ENCODE measurements at regions not wholly inside any gene's neighbourhood (a gene's known extent, or its start where the extent isn't known, plus 50 kb on each side); places are given as distances from the start of the nearest gene placed in this dataset.
A peak's percentile ranks its signal among the peaks of the same experiment; 100 is the strongest.
"Not testable (repeated sequence)": the region's sequence is repeated elsewhere in the genome, so short reads cannot be mapped to it uniquely, and the experiment has no call there.

DNA sequence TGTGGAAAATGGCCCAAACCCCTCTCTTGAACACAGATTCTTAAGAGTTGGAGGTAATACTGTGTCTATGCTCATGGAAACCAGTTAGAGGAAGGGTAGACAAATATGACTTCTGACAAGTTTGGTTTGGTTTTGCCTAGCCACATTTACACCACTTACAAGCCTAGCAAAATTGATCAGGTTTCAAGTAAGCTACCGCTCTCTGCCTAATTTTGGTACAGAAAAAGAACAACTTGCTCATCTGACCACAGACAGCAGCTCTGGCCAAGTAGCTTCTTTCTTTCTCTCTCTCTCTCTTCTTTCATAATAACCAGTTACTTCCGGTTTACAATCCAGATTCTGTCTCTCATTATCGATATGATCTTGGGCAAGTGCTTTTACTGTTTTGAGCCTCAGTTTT, 260.0 kb downstream of the GLUD2 start:
- DNase-seq, result no peak

DNA sequence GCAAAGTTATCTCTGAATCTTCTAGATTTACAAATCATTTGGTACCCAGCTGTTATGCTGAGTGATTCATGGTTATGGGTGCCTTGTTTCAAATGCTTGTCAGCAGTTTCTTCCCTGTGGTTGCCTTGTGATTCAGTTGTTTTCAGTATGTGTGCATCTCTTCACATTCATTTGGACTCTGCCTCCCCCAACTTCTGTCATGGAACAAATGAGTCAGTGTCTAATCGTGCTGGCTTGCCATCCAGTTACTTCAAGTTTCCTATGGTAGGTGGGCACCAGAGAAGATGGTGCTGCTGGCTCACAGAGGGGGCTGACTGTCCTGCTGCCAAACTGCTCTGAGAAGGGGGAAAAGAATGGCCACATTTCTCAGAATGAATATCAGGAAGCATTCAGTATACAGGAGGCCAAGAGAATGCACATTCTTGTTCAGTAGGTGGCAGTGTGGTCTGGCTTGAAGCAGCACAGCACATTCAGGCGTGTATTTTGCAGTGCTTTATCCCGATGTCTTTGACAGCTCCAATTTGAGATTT, 260.9 kb downstream of the GLUD2 start:
- peak; percentile 1 for DNase-seq

DNA sequence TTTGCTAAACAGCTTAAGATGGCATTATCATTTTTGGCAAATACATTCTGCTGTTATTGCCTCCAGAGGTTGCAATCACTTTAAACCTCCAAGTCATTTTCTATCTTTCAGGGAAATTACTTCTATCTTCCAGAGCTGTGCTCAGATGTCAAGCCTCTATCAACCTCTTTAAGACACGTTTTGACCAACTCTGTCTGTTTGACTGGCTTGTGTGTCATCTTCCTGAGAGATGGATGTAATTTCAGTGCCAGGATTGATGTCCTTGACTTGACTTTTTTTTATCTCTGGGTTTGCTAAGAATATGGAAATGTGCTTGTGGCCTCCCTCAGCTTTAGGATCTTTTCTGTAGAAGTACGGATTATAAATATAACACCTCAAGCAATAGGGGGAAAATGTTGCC, 263.4 kb downstream of the GLUD2 start:
- DNase-seq, result no peak

DNA sequence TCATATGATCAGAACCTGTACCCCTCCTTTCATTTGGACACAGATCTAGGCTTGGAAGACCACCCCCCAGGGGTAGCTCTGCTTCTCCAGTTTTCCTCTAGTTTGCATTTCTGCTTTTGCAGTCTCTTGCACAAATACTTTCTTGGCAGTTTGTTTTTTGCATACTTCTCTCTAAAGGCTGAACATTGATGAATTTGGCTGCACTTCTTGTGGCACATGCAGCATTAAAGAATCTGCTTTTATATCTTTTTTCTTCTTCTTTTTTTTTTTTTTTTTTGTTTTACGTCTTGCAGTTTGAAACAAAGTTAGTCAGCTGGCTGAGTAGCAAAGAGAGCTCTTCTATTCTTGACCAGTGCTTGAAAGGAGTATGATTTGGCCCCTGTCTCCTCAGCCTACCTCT, 273.0 kb downstream of the GLUD2 start:
- no peak for DNase-seq

DNA sequence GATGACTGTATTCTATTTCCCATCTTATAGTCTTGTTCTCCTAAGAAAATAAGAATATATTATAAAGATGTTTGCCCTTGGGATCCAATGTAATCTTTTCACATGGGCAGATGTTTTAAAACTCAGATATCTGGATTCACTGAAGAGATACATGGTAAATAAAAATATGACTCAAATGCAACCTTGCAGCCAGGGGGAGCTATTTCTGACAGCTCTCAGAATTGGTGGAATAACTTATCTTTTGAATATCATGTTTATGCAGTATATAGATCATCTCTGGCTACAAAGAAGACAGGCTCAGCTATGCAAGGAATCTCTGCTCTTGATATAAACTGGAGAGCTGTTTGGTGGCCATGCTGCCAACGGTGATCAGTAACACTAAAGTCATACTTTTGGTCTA, 274.7 kb downstream of the GLUD2 start:
- DNase-seq, result no peak

DNA sequence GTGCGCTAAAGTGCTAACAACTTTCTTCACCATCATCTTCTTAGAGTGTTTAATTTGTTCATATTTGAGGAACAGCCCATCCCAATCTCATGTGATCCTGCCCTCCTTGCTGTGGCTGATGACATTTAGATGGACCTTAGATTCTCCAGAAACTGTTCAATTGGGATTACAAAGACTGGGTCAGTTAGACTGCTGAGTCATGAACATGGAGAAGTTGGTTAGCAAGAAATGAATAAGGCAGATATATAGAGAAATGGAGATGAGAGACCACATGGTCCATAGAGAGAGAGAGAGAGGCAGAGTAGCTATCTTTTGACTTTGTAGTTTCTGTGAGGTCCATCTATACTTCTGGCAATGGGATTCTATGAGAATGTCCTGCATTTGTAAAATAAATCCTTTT, 275.9 kb downstream of the GLUD2 start:
- DNase-seq, result no peak

DNA sequence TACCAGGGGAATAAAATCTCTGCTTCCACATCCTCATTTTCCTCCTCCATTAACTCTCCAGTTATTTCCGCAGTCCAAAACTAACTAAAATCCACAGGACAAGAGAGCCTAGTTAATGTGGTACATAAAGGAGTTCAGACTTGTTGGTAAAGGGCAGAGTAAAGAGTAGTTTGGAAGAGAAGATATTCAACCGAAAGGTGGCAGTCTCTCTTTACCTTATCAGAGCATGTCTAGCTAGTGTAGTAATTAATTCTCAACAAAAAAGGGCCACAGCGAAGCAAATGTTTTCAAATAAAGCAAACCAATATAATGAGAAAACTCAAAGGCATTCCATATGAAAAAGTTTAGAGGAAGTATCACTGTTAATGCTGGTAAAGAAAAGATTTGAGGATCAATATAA, 286.5 kb downstream of the GLUD2 start:
- no peak for DNase-seq

DNA sequence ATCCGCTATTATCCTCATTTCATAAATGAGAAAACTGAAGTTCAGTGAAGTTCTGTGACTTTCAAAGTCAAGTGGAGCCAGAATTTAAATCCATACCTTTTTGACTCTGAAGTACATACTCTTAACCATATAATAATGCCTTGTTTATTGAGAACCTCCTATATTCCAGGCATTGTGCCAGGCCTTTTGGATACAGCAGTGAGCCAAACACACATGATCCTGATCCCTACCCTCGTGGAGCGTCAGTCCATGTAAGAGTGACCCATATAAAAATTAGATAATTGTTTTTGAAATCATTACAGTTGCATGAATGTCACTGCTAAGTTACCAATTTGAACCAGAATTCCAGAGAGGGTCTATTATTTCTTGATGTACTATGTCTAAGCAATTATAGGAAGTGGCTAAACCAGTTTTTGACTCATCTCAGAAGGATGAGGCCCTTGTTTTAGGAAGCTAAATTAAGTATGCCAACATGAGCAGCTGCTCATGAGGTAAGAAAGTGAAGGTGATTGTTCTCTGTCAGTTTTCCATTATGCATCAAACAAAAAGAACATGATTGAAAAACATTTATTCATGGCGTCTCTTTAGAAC, 289.5 kb downstream of the GLUD2 start:
- no peak for DNase-seq

DNA sequence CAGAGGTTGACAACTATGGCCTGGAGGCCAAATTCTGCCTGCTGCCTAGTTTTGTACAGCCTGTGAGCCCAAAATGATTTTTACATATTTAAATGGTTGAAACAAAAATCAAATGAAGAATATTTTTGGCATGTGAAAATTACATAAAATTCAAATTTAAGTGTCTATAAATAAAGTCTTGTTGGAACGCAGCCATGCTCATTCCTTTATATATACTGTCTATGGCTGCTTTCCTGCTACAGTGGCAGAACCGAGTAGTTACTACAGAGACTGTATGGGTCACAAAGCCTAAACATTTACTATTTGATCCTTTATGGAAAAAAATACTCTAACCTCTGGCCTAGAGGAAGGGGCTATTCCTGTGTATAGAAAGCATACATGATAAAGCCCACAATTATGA, 290.4 kb downstream of the GLUD2 start:
- no peak for DNase-seq

DNA sequence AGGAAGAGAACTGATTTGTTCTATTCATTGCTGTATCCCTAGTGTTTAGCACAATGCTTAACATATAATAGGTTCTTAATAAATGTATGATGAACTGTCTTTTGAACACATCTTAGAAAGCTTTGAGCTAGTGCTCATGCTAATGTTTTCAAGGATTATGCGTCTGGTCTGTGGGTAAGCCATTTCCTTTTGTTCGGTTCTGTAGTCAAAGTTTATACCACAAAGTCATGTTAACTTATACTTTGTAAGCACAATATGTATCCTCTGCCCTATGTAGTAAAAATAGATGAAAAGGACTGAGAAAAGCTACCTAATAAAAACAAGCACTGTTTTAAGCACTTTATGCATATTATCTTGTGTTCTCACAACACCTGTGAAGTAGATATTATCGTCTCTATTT, 301.9 kb downstream of the GLUD2 start:
- DNase-seq, result no peak

DNA sequence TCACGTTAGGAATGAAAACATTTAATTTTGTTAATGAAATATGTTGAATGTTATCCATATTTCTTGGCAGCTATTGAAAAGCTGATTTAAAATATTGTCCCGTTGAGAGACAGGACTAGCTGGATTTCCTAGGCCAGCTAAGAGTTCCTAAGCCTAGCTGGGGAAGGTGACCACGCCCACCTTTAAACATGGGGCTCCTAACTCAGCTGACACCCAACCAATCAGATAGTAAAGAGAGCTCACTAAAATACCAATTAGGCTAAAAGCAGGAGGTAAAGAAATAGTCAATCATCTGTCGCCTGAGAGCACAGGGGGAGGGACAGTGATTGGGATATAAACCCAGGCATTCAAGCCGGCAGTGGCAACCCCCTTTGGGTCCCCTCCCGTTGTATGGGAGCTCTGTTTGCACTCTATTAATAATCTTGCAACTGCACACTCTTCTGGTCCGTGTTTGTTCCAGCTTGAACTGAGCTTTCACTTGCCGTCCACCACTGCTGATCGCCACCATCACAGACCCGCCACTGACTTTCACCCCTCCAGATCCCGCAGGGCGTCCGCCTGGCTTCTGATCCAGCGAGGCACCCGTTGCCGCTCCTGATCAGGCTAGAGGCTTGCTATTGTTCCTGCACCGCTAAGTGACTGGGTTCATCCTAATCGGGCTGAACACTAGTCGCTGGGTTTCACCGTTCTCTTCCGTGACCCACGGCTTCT, 308.9 kb downstream of the GLUD2 start:
- DNase-seq, result no peak

DNA sequence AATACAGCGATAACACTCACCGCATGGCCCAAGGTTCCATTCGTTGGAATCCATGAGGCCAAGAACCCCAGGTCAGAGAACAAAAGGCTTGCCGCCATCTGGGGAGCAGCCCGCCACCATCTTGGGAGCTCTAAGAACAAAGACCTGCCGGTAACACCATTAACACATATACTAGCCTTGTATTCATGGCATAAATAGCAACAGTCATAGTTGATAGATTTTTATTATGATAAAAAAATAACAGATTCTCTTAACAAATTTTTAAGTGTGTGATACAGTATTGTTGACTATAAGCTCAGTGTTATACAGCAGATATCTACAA, 309.4 kb downstream of the GLUD2 start:
- DNase-seq, result no peak

DNA sequence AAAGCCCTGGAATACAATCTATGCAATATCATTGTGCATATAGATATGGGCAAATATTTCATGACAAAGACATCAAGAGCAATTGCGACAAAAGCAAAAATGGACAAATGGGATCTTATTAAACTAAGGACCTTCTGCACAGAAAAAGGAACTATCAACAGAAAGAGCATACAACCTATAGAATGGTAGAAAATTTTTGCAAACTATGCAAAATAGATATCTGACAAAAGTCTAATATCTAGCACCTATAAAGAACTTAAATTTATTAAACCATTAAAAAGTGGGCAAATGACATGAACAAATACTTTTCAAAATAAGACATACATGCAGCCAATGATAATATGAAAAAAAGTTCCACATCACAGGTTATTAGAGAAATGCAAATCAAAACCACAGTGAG, 312.9 kb downstream of the GLUD2 start:
- no peak for DNase-seq

DNA sequence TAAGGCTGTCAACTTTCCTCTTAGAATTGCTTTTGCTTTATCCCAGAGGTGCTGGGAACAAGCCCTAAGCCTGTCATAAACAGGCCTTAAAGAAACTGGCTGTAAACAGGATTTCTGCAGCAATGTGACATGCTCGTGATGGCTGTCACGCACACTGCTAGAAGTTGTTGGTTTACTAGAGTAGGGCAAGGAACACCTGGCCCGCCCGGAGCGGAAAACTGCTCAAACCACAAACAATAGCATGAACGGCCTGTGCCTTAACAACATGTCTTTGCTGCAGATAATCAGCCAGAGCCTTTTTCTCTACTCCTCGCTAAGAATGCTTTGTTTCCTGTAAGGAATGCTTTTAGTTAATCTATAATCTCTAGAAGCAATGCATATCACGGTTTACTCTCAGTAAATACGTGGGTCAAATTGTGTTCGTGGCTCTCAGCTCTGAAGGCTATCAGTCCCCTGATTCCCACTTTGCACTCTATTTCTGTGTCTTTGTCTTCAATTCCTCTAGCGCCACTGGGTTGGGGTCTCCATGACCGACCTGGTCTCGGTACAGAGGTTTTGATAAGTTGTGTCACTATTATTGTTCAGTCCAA, 318.3 kb downstream of the GLUD2 start:
- no peak for DNase-seq

DNA sequence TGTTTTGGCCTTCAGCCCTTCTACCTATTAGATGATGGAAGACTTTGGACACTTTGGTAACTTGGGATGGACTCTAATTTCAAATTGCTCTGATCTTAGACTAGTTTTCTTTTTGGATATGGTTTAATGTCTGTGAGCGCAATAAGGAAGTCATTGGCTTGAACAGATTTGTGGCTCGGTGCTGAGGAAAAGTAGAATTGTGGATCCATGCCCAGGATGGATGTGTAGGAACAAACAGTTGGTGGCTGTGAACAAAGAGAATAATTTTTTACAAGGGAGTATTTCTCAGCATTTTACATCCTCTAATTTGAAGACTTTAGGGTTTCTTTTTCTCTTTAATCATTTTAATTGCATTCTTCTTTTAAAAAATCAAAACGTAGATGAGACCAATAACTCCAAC, 327.1 kb downstream of the GLUD2 start:
- DNase-seq, result no peak

DNA sequence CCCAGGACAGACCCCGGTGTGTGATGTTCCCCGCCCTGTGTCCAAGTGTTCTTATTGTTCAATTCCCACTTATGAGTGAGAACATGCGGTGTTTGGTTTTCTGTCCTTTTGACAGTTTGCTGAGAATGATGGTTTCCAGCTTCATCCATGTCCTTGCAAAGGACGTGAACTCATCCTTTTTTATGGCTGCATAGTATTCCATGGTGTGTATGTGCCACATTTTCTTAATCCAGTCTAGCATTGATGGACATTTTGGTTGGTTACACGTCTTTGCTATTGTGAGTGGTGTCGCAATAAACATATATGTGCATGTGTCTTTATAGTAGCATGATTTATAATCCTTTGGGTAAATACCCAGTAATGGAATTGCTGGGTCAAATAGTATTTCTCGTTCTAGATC, 334.5 kb downstream of the GLUD2 start:
- DNase-seq, result not testable (repeated sequence)

DNA sequence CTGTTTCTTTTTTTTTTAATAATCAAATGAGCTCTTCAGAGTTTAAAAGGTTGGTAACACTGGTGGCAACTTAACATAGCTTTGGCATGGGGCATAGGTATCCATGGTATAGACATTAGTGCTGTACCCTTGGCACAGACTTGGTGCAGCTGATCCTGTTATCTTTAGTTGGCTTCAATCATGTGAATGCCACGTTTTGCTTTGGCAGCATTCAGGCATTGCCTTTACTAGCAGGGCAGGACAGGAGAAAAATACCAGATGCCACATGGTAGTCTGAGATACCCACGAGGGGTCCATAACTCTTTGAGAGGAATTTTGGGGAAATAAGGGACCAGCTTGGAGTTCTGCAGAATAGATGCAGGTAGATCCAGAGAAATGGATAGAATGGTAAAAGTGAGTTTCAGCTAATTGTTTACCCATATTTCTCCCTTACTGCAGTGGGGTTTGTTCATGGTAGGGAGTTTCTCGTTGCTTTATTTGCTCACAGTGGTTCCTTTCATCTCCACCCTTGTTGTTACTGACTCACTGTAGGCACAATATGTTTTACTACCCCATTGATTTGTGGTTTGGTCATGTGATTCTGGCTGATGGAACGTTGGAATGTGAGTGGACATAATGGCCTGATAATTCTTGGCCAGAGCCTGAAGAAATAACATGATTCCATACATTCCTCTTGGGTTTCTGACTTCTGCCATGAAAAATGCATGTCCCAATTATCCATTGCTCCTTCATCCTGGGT, 342.7 kb downstream of the GLUD2 start:
- DNase-seq, result no peak

DNA sequence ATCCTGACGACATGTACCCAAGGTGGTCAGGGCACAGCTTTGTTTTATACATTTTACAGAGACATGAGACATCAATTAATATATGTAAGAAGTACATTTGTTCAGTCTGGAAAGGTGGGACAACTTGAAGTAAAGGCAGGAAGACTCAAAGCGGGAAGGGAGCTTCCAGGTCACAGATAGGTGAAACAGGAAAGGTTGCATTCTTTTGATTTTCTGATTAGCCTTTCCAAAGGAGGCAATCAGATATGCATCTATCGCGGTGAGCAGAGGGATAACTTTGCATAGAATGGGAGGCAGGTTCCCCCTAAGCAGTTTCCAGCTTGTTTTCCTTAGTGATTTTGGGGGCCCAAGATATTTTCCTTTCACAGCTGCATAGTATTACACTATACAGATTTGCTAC, 358.4 kb downstream of the GLUD2 start:
- no peak for DNase-seq

DNA sequence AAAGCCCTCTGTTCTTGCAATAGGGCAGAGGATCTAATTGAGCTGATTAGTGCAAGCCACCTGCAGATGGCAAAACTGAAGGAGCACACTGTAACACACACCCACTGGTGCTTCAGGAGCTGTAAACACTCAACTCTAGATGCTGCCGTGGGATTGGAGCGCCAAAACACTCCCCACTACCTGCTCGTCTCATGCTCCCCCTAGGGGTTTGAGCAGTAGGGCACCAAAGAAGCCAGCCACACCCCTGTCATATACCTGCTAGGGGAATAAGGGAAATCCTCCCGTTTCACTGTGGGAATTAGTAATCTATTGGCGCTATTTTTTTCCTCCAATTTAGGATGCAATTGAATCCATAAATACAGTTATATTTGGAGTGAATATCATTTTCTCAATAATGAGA, 360.2 kb downstream of the GLUD2 start:
- DNase-seq, result no peak

DNA sequence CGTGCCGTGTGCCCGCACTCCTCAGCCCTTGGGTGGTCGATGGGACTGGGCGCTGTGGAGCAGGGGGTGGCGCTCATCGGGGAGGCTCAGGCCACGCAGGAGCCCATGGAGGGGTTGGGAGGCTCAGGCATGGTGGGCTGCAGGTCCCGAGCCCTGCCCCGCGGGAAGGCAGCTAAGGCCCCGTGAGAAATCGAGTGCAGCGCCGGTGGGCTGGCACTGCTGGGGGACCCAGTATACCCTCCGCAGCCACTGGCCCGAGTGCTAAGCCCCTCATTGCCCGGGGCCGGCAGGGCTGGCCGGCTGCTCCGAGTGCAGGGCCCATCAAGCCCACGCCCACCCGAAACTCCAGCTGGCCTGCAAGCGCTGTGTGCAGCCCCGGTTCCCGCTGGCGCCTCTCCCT, 384.1 kb downstream of the GLUD2 start:
- not testable (repeated sequence) for DNase-seq

DNA sequence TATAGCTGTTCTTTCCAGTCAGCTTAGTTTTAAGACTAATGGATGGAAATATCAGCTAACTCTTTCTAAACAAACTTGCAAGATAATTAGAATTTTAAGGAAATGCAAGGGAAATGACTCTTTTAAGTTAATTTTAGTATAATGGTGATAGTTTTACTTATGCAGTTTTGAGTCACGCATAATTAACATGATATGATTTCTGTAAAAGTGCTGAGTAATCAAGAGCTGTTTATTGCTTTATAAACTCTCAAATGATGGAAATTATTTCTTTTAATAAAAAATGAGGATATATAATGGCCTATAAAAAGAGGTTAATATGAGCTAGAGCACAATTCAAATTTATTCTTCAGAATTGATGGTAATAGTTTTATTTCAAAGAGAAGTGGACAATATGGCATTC, 385.9 kb downstream of the GLUD2 start:
- no peak for DNase-seq

DNA sequence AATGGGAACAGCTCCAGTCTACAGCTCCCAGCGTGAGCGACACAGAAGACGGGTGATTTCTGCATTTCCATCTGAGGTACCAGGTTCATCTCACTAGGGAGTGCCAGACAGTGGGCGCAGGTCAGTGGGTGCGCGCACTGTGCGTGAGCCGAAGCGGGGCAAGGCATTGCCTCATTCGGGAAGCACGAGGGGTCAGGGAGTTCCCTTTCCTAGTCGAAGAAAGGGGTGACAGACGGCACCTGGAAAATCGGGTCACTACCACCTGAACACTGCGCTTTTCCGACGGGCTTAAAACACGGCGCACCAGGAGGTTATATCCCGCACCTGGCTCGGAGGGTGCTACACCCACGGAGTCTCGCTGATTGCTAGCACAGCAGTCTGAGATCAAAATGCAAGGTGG, 390.3 kb downstream of the GLUD2 start:
- DNase-seq, result not testable (repeated sequence)

DNA sequence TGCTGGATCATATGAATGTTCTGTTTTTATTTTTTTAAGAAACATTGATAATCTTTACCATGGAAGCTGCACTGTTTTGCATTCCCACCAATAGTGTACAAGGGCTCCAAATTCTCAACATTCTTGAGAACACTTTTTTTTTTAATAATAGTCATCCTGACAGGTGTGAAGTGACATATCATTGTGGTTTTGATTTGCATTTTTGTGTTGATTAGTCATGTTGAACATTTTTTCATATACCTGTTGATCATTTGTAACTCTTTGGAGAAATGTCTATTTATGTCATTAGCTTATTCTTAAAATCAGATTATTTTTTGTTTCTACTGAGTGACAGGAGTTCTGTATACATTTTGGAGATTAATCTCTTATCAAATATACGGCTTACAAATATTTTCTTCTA, 408.5 kb downstream of the GLUD2 start:
- DNase-seq, result no peak

DNA sequence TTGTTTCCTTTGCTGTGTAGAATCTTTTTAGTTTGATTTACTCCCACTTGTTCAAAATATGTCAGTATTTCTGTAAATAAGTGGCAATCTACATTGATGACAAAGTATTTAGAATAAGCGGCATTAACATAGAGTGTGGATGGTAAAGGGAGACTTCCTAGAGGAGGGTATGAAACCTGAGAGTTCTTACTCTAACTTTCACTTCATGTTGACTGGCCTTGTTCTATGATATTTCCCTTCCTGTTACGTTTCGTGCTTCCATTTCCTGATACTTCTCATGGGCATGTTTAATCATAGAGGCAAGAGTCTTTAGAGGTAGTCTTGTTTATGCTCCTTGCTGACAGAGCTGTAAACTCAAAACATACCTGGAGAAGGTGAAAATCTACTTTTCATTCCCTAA, 408.9 kb downstream of the GLUD2 start:
- no peak for DNase-seq

Data from NCI-H226 (cell line).